Osteoblast (primary cell): ENCODE measurements at regions not wholly inside any gene's neighbourhood (a gene's known extent, or its start where the extent isn't known, plus 50 kb on each side); places are given as distances from the start of the nearest gene placed in this dataset.
"Not testable (repeated sequence)": the region's sequence is repeated elsewhere in the genome, so short reads cannot be mapped to it uniquely, and the experiment has no call there.

ENCODE experiments used
- DNase-seq: peaks from one replicate; pipeline ENCODE4 v3.0.0; 2011; ENCODE audit warnings: low spot score, mixed read lengths; ENCODE audit not compliant: insufficient read length; ENCODE audit errors: missing footprints
- H2AFZ ChIP-seq: 2 replicates; pipeline ENCODE4 v1.6.0; 2011; ENCODE audit warnings: mild to moderate bottlenecking, low read length
- H3K27ac ChIP-seq: 2 replicates; pipeline ENCODE4 v1.5.1; 2011; ENCODE audit warnings: mild to moderate bottlenecking, low read depth, low read length, moderate library complexity
- H3K27me3 ChIP-seq: 2 replicates; pipeline ENCODE4 v1.6.0; 2012; ENCODE audit warnings: mild to moderate bottlenecking, control low read depth, inconsistent platforms, low read length, moderate library complexity; ENCODE audit not compliant: insufficient read depth
- H3K36me3 ChIP-seq: 2 replicates; pipeline ENCODE4 v1.5.1; 2011; ENCODE audit warnings: mild to moderate bottlenecking, low read length, control low read depth, moderate library complexity; ENCODE audit not compliant: insufficient read depth
- H3K4me1 ChIP-seq: 2 replicates; pipeline ENCODE4 v1.5.1; 2011; ENCODE audit warnings: mild to moderate bottlenecking, low read length, control low read depth, moderate library complexity; ENCODE audit not compliant: insufficient read depth
- H3K4me2 ChIP-seq: 2 replicates; pipeline ENCODE4 v1.6.0; 2011; ENCODE audit warnings: mild to moderate bottlenecking, low read length; ENCODE audit not compliant: insufficient read depth
- H3K4me3 ChIP-seq: fragments of 200-600 bp; sonication (generic); 3 replicates; pipeline ENCODE4 v1.5.1; 2012; ENCODE audit warnings: mild to moderate bottlenecking, low read length, inconsistent platforms; ENCODE audit not compliant: insufficient read depth
- H3K79me2 ChIP-seq: 2 replicates; pipeline ENCODE4 v1.6.0; 2012; ENCODE audit warnings: mild to moderate bottlenecking, low read length, control low read depth, inconsistent platforms; ENCODE audit not compliant: insufficient read depth
- H3K9me3 ChIP-seq: 2 replicates; pipeline ENCODE4 v1.5.1; 2011; ENCODE audit warnings: low read depth, low read length, control low read depth
- H4K20me1 ChIP-seq: 2 replicates; pipeline ENCODE4 v1.6.0; 2012; ENCODE audit warnings: mild to moderate bottlenecking, low read length, control low read depth; ENCODE audit not compliant: insufficient read depth
- TF ChIP-seq, protein P1 (sequence below): IDR thresholded peaks from 2 replicates; pipeline ENCODE4 v1.5.1; 2011; ENCODE audit warnings: mild to moderate bottlenecking, low read depth, low read length, moderate library complexity; ENCODE audit errors: extremely low read depth

DNA sequence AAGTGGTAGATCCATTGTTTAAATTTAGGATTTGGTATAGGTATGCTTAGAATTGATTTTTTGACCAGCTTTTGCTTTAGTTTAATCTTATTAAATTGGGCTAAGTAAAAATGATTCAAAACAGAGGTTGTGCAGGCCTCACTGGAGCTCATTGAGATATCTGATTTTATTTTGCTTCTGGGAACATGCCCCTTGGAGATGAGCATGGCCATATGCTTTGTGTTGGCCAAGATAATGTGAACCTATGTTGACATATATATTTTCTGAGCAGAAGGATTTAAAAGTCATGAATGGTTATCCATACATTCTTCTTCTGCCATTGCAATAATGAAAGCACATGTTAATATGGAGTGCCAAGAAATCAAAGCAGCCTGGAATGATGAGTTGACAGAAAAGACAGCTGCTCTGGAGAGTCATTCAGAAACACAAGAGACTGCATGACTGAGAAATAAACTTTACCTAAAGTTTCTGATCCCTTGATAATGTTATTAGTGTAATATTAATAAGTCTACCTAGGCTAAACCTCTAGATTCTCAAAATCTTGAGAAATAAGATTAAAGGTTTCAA, 489.7 kb upstream of the GNPDA2 start:
- H3K4me2 ChIP-seq, result no peak overlapping the region
- TF ChIP-seq, protein P1, sequence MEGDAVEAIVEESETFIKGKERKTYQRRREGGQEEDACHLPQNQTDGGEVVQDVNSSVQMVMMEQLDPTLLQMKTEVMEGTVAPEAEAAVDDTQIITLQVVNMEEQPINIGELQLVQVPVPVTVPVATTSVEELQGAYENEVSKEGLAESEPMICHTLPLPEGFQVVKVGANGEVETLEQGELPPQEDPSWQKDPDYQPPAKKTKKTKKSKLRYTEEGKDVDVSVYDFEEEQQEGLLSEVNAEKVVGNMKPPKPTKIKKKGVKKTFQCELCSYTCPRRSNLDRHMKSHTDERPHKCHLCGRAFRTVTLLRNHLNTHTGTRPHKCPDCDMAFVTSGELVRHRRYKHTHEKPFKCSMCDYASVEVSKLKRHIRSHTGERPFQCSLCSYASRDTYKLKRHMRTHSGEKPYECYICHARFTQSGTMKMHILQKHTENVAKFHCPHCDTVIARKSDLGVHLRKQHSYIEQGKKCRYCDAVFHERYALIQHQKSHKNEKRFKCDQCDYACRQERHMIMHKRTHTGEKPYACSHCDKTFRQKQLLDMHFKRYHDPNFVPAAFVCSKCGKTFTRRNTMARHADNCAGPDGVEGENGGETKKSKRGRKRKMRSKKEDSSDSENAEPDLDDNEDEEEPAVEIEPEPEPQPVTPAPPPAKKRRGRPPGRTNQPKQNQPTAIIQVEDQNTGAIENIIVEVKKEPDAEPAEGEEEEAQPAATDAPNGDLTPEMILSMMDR, result no peak
- no peaks in the 10 kb centered on the region for H3K4me1 ChIP-seq
- H2AFZ ChIP-seq, result no peak overlapping the region
- H3K36me3 ChIP-seq, result no peaks in the 10 kb centered on the region
- no peaks in the 10 kb centered on the region for H3K79me2 ChIP-seq
- no peak for DNase-seq
- no peaks in the 10 kb centered on the region for H3K9me3 ChIP-seq
- no peaks in the 10 kb centered on the region for H3K27me3 ChIP-seq
- H3K4me3 ChIP-seq, result no peak overlapping the region
- H4K20me1 ChIP-seq, result no peaks in the 10 kb centered on the region
- no peak overlapping the region for H3K27ac ChIP-seq

DNA sequence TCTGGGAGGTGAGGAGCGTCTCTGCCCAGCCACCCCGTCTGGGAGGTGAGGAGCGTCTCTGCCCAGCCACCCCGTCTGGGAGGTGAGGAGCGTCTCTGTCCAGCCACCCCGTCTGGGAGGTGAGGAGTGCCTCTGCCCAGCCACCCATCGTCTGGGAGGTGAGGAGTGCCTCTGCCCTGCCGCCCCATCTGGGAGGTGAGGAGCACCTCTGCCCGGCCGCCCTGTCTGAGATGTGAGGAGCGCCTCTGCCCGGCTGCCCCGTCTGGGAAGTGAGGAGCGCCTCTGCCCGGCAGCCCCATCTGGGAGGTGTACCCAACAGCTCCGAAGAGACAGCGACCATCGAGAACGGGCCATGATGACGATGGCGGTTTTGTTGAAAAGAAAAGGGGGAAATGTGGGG, 482.1 kb upstream of the GNPDA2 start:
- H3K4me1 ChIP-seq, H2AFZ ChIP-seq, H3K9me3 ChIP-seq, H3K36me3 ChIP-seq, DNase-seq, H4K20me1 ChIP-seq, H3K4me2 ChIP-seq, H3K79me2 ChIP-seq, H3K4me3 ChIP-seq, H3K27ac ChIP-seq, H3K27me3 ChIP-seq: not testable (repeated sequence)

DNA sequence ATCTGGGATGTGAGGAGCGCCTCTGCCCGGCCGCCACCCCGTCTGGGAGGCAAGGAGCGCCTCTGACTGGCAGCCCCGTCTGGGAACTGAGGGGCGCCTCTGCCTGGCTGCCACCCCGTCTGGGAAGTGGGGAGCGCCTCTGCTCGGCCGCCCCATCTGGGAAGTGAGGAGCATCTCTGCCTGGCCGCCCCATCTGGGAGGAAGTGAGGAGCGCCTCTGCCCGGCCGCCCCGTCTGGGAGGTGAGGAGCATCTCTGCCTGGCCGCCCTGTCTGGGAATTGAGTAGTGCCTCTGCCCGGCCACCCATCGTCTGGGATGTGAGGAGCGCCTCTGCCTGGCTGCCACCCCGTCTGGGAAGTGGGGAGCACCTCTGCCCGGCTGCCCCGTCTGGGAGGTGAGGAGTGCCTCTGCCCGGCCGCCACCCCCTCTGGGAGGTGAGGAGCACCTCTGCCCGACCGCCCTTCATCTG, 481.5 kb upstream of the GNPDA2 start:
- H3K27ac ChIP-seq, H4K20me1 ChIP-seq, H3K4me3 ChIP-seq, H3K27me3 ChIP-seq, DNase-seq, H3K79me2 ChIP-seq, H3K4me2 ChIP-seq, H3K36me3 ChIP-seq, H3K4me1 ChIP-seq, H2AFZ ChIP-seq, H3K9me3 ChIP-seq: not testable (repeated sequence)

DNA sequence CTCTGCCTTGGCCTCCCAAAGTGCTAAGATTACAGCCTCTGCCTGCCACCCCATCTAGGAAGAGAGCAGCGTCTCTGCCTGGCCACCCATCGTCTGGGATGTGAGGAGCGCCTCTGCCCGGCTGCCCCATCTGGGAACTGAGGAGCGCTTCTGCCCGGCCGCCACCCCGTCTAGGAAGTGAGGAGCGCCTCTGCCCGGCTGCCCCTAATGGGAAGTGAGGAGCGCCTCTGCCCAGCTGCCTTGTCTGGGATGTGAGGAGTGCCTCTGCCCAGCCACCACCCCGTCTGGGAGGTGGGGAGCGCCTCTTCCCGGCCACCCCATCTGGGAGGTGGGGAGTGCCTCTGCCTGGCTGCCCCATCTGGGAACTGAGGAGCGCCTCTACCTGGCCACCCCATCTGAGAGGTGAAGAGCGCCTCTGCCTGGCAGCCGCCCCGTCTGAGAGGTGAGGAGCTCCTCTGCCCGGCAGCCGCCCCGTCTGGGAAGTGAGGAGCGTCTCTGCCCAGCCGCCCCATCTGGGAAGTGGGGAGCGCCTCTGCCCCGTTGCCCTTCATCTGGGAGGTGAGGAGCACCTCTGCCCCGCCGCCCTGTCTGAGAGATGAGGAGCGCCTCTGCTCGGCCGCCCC, 481.0 kb upstream of the GNPDA2 start:
- H3K4me3 ChIP-seq, H3K36me3 ChIP-seq, H3K27ac ChIP-seq, H3K4me2 ChIP-seq, H3K4me1 ChIP-seq, H2AFZ ChIP-seq, H4K20me1 ChIP-seq, H3K9me3 ChIP-seq, DNase-seq, H3K79me2 ChIP-seq, H3K27me3 ChIP-seq: not testable (repeated sequence)

DNA sequence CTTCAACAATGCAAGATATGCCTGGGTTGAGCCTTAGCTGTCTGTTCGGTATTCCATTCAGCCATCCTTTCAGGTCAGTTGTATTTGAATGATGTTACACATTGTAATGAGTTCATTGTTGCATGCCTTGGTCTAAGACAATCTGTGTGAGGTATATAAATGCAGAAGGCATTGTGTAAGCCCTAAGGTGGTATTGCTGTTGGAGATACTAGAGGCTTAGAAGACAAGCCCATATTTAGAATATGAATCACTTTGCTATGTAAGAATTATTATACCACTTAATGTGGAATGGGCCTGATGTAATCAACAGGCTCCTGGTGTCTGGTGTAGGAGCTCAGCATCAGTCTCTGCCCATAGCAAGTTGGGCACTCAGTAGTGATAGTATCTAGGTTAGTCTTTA, 473.4 kb upstream of the GNPDA2 start:
- Histone ChIP-seq H3K4me2 (no peak overlapping the region), H3K27me3 (no peaks in the 10 kb centered on the region), H3K36me3 (no peaks in the 10 kb centered on the region), H3K9me3 (no peaks in the 10 kb centered on the region), H2AFZ (no peak overlapping the region), H3K79me2 (no peaks in the 10 kb centered on the region), H3K4me1 (no peaks in the 10 kb centered on the region), H3K4me3 (no peak overlapping the region), H4K20me1 (no peaks in the 10 kb centered on the region), H3K27ac (no peak overlapping the region)
- TF ChIP-seq, protein P1, result no peak
- no peak for DNase-seq
